Pancreas (tissue), 10 donors: ENCODE measurements at regions not wholly inside any gene's neighbourhood (a gene's known extent, or its start where the extent isn't known, plus 50 kb on each side); places are given as distances from the start of the nearest gene placed in this dataset.
A peak's percentile ranks its signal among the peaks of the same experiment; 100 is the strongest.

ENCODE experiments used
- ATAC-seq, 4 donors: fragments of 200-7000 bp; cut with Tn5 transposase; one replicate each; pipeline versions ENCODE4 v1.8.0 to v1.9.1; 2020; ENCODE audit warnings: mild to moderate bottlenecking in 4 of 4, moderate library complexity in 4 of 4
- DNase-seq, 6 donors: peaks; one replicate each; pipeline ENCODE4 v3.0.0-alpha.2; 2020
- FAIRE-seq: peaks from 2 replicates; lab custom pipeline; 2012; peaks lifted over from hg19 to GRCh38; lab: Jason Lieb, UNC
- H3K27ac ChIP-seq, 4 donors: fragments of 200-600 bp; sonication (generic); 1 replicate in 3 of 4; 2 replicates in 1 of 4; pipeline versions ENCODE4 v1.5.0 to v1.8.0; 2020
- H3K27me3 ChIP-seq, 4 donors: fragments of 200-600 bp; one replicate each; pipeline ENCODE4 v1.8.0; 2021
- H3K36me3 ChIP-seq, 3 donors: fragments of 200-600 bp; sonication (generic) in 1 of 3; one replicate each; pipeline versions ENCODE4 v1.5.0 to v1.8.0; 2020 to 2021
- H3K4me1 ChIP-seq, 3 donors: fragments of 200-600 bp; one replicate each; pipeline ENCODE4 v1.8.0; 2021
- H3K4me3 ChIP-seq, 4 donors: fragments of 200-600 bp; sonication (generic) in 2 of 4; one replicate each; pipeline versions ENCODE4 v1.5.0 to v1.8.0; 2020 to 2021
- H3K9me3 ChIP-seq, 4 donors: fragments of 200-600 bp; one replicate each; pipeline ENCODE4 v1.8.0; 2021
- WGBS, 2 donors: extraction: QIAGEN DNeasy Blood & Tissue Kit; methylation state at CpG; one replicate each; pipeline ENCODE4 v1.1.7; 2013; 5-methylcytosine and 5-hydroxymethylcytosine counted together
- intact Hi-C, 3 donors: fragments of 100-400 bp; cut with DNase I; formaldehyde crosslinking; loops; one replicate each; pipeline versions ENCODE4 v1.11.1 to v1.14.2; 2022
- TF ChIP-seq, protein P1 (sequence below), 4 donors: fragments of 200-600 bp; sonication (generic) in 3 of 4; IDR thresholded peaks; one replicate each; pipeline versions ENCODE4 v1.5.0 to v1.8.0; 2021; ENCODE audit warnings: antibody characterized with exemption in 4 of 4
- donor health status: healthy with polysubstance abuse.
- donor health status: DM: no; HTN: no; CAD: no; lungs with moderate emphysema.
- donor health status: DM: no; HTN: no; CAD: no.
- donor health status: control.
- donor health status: control.
- donor health status: Bipolar disorder and iron deficiency.
- donor health status: DM: yes; HTN: yes; CAD: no.
- donor health status: DM: no; HTN: no; CAD: no.
- donor health status: DM: no; HTN: no; CAD: no.
- donor health status: DM: yes; HTN: yes; CAD: no.

DNA sequence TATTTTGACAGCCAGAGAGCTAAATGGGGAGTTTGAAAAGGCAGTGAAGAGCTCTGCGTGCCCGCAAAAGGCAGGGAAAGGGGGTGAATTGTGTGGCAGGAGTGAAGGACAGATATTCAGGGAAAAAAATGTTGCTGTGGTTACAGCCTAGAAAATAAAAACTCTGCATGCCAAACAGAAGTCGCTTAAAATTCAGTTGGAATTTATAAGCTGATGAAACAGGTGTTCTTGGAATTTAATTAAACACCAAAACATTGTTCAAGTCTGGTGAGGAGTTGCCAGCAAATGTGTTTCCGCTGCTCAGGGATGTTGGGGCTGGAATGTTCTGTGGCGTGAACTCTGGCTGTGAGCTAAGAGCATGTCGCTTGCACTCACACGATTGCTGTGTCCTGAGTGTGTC lies 169.3 kb downstream of the ADRA2A start:
- WGBS, 2 donors: 55 to 56% methylated on average over 7 of the region's 7 CpGs
- Histone ChIP-seq H3K4me3 (no peak overlapping the region), H3K27me3 (no peaks in the 10 kb centered on the region), H3K9me3 (no peaks in the 10 kb centered on the region), H3K36me3 (no peaks in the 10 kb centered on the region), H3K27ac (no peak overlapping the region), H3K4me1 (no peaks in the 10 kb centered on the region)
- intact Hi-C loops: no loop called here
- TF ChIP-seq, protein P1, sequence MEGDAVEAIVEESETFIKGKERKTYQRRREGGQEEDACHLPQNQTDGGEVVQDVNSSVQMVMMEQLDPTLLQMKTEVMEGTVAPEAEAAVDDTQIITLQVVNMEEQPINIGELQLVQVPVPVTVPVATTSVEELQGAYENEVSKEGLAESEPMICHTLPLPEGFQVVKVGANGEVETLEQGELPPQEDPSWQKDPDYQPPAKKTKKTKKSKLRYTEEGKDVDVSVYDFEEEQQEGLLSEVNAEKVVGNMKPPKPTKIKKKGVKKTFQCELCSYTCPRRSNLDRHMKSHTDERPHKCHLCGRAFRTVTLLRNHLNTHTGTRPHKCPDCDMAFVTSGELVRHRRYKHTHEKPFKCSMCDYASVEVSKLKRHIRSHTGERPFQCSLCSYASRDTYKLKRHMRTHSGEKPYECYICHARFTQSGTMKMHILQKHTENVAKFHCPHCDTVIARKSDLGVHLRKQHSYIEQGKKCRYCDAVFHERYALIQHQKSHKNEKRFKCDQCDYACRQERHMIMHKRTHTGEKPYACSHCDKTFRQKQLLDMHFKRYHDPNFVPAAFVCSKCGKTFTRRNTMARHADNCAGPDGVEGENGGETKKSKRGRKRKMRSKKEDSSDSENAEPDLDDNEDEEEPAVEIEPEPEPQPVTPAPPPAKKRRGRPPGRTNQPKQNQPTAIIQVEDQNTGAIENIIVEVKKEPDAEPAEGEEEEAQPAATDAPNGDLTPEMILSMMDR (IDR thresholded peaks at IDR 0.05): no peak
- no peak for FAIRE-seq
- ATAC-seq: no peak
- DNase-seq: no peak

DNA sequence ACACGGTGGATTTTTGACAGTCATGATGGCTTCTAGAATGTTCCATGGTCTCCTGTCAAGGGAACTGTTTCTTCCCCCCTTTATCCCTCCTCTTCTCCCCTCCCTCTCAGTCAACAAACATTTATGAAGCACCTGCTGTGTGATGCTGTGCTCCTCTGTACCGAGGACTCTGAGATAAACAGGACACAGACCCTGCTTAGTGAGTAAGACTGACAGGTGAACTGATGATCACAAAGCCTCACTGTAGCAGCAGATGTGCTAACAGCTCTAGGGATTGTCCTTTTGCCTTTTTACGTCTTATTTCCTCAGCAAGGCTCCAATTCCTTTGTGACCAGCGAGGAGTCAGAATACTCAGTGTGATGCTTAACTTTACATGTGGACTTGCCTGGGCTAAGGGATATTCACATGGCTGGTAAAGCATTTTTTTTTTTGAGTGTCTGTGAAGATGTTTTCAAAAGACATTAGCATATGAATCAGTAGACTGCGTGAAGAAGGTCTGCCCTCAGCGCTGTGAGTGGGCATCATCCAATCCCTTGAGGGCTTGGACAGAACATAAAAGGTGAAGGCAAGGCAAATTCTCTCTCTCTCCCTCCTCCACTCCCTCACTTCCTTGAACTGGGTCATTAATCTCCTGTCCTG lies 170.1 kb downstream of the ADRA2A start:
- no peak for FAIRE-seq
- DNase-seq: no peak

DNA sequence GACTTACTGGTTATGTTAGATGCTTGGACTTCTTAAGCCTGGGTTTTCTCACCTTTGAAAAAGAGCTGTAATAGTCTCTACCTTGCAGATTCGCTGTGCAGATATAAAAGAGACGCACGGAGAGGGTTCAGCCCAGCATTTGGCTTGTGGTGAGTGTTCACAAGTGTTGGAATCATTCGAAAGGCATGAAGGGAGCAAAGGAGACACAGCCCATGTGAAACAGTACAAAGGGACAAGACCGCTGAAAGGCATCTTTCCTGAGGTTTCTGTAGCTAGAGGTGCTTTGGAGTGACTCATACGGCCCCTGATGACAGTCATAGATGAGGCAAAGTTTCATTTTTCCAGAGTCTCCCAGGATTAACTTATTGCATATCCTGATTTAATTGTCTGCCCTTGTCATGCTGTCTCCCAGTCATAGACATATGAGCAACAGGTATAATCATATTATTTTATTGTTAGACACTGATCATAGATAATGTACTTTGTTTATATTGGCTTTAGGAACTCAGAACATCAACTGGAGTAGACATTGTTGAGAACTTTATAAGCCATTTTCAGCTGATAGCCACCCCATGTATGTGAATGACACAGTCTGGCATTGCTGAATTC lies 171.1 kb downstream of the ADRA2A start:
- no peak for FAIRE-seq

More for the DNA sequence above, 170.1 kb downstream of the ADRA2A start:
- WGBS, 2 donors: 68 to 70% methylated on average over 6 of the region's 6 CpGs
- no peaks in the 10 kb centered on the region for H3K36me3 ChIP-seq
- no peaks in the 10 kb centered on the region for H3K4me1 ChIP-seq
- no peak overlapping the region for H3K4me3 ChIP-seq
- intact Hi-C loops: no loop called here
- no peak overlapping the region for H3K27ac ChIP-seq
- H3K27me3 ChIP-seq: no peaks in the 10 kb centered on the region
- no peak for ATAC-seq
- TF ChIP-seq, protein P1 (IDR thresholded peaks at IDR 0.05): no peak
- no peaks in the 10 kb centered on the region for H3K9me3 ChIP-seq

DNA sequence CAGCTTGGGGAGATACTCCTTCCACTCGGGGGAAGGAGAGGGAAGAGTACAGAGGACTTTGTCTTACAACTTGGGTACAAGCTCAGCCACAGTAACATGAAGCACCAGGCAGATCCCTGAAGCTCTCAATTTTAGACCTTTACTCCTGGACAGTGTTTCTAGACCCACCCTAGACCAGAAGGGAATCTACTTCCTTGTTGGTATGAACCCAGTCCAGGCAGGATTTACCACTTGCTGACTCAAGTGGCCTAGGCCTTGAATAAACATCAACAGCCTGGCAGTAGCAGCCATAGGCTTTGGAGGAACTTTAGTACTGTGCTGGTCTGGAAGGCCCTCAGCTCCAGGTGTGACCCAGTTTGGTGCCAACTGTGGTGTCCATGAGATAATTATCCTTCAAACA lies 173.1 kb downstream of the ADRA2A start:
- Histone ChIP-seq H3K4me1 (no peaks in the 10 kb centered on the region), H3K4me3 (no peak overlapping the region), H3K9me3 (no peaks in the 10 kb centered on the region), H3K27me3 (no peaks in the 10 kb centered on the region), H3K27ac (no peak overlapping the region), H3K36me3 (no peaks in the 10 kb centered on the region)
- no peak for ATAC-seq
- intact Hi-C loops: no loop called here
- no peak for FAIRE-seq
- 79 to 88% methylated on average over 1 of the region's 1 CpG for WGBS, 2 donors
- no peak for DNase-seq
- TF ChIP-seq, protein P1 (IDR thresholded peaks at IDR 0.05): no peak

More for the DNA sequence above, 171.1 kb downstream of the ADRA2A start:
- H3K27ac ChIP-seq: no peak overlapping the region
- no peak overlapping the region for H3K4me3 ChIP-seq
- no peaks in the 10 kb centered on the region for H3K27me3 ChIP-seq
- no peaks in the 10 kb centered on the region for H3K9me3 ChIP-seq
- H3K36me3 ChIP-seq: no peaks in the 10 kb centered on the region
- H3K4me1 ChIP-seq: no peaks in the 10 kb centered on the region
- 77 to 85% methylated on average over 6 of the region's 6 CpGs for WGBS, 2 donors
- TF ChIP-seq, protein P1 (IDR thresholded peaks at IDR 0.05): no peak
- intact Hi-C loops: no loop called here
- no peak for DNase-seq
- no peak for ATAC-seq

DNA sequence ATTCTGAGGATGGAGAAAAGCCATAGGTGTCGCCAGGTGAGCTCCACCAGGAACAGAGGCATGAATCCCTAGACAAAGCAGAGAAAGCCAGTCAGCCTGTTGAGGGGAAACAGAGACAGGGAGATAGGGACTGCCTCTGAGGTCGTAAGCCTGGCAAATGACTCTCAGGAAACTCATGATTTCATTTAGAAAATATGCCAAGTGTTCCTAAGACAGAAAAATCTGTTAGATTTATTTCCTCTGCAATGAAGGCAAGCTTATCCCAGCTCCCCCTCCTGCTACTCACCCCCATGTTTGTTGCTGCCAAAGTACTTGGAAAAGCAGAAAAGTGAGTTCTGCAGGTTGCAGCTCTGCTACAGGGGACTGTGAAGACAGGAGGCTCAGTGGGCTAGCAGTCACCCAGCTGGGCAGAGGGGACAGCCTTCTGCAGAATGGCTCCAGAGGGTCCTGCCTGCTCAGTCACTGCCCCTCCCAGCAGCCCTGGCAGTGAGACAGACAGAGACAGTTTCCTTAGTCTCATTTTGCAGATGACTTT lies 184.3 kb downstream of the ADRA2A start:
- Histone ChIP-seq H3K27ac (no peak overlapping the region), H3K4me1 (no peaks in the 10 kb centered on the region), H3K36me3 (no peaks in the 10 kb centered on the region), H3K4me3 (no peak overlapping the region), H3K9me3 (no peaks in the 10 kb centered on the region), H3K27me3 (no peaks in the 10 kb centered on the region)
- FAIRE-seq (no peak), DNase-seq (no peak), ATAC-seq (peak in 2 of 4 donors; percentile 25 to 42)
- 57 to 79% methylated on average over 2 of the region's 2 CpGs for WGBS, 2 donors
- TF ChIP-seq, protein P1 (IDR thresholded peaks at IDR 0.05): no peak
- intact Hi-C loops: no loop called here
